HG02840 (cell line): ENCODE measurements at regions not wholly inside any gene's neighbourhood (a gene's known extent, or its start where the extent isn't known, plus 50 kb on each side); places are given as distances from the start of the nearest gene placed in this dataset.
"Not testable (repeated sequence)": the region's sequence is repeated elsewhere in the genome, so short reads cannot be mapped to it uniquely, and the experiment has no call there.

Experiments
- ATAC-seq: cut with Tn5 transposase; IDR thresholded peaks from one replicate; pipeline ENCODE4 v1.9.1; 2021; ENCODE audit warnings: mild to moderate bottlenecking, moderate library complexity, moderate number of reproducible peaks; ENCODE audit not compliant: unreplicated experiment, low FRiP score

DNA sequence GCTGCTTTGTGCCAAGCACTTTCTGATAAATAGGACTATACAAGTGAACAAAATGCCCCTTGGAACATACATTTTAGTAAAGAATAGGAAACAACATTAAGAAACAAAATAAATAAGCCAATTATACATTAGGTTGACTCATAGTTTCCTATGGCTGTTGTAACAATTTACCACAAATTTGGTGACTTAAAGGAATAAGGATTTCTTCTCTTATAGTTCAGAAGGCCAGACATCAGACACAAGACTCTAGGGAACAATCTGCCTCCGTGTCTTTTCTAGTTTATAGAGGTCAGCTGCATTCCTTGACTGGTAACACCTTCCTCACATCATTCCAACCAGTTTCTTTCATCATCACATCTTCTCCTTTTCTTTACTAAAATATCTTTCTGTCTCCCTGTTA is 235.9 kb upstream of the PCDH18 start:
- ATAC-seq = no peak

DNA sequence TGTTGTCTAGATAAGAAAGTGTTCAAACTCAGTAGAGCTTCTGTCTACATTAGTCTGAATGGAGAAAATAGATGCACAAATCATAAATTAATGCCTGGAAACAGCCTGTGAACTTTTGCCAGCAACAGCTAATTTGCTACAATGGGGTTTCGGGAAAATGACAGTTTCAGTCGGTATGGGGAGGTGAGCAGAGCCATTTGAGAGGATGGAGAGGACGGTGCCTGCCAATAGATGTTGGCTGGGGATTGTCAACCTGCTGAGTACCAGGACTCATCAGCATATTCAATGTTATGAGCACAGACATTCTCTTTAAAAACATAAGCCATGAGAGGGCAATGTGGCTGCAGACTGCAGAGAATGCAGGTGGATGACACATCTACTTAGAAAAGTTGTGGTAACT is 230.3 kb upstream of the PCDH18 start:
- no peak for ATAC-seq

DNA sequence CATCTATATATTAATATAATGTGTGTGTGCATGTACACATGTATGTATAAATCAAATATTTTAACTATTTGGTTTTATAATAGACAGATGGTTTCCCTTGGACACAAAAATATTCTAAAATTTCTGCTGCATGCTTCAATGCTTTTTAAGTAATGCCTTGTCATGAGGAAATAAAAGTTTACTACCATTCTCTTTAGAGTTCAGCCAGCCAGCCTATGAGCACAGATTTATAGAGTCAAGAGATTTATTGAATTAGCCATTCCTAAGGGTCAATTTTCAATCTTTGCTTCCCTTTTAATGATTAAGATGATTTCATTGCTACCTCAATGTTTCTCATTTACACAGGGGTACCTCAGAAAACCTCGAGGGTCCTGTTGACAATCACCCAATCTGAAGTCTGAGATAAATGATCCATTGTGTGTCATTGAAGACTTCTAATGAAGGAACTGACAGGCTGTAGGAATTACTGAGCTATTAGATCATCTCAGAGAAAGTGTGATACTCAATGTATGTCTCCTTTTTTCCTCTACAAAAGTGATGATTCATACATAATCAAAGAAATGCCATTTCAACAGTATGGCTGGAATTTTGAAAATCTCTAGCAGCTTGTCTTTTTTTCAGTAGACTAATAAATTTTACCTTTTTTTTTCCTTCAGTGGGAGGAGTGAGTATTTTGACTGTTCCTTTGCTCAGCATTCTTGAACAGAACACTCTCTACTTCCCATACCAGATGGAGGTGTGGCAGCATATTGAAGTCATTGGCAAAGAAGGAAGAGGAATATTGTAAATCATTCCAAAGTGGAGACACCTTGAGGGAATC is 222.6 kb upstream of the PCDH18 start:
- ATAC-seq = no peak

DNA sequence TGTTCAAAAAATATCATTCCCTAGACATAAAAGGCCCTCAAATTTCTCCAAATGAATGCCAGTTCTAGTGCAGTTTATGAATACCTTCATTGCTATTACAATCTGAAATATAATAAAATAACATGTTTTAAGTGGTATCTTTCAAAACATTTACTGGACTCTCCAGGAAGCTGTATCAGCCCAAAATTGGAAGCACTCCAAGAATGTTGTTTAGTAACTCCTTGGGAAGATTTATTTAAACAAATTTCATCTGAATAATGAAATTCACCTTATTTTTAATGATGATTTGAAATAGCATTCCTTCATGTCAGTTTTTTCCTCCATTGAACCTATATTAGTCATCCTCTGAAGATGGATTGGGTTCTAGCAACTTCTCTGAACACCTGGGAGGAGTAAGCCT is 217.2 kb upstream of the PCDH18 start:
- no peak for ATAC-seq

DNA sequence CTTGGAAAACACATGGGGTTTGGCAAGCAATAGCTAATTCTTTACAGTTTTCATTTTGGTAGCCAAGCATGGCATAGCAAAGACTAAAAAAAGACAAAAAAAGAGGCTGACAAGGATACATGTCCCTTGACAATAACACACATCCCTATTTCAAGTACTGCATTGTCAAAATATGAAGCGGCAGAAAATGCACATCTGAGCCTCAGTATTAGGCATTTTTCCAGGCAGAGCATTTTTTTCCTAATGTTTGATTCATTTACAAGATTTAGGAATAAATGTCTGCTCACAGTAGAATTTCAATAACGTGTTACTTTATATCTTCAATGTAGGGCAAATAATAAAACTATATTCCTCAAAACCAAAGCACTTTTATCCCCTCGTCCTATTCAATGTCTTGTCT is 216.3 kb upstream of the PCDH18 start:
- no peak for ATAC-seq

DNA sequence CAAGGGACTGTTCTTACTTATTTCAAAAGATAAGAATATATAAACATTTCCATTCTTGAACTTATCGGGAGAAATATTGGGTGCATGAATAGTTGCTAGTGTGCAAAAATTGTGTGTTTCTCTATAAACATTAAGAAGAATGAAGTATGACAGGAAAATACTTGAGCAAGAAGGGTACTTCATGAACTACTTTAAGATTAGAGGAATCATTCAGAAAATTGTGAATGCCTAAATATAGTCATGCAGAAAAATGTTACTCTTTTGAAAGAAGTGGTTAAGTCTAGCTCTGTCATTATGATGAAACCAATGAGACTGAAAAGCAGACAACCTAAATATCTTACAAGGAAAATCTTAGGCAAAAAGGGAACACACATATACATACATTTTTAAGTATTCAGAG is 207.8 kb upstream of the PCDH18 start:
- ATAC-seq = no peak

DNA sequence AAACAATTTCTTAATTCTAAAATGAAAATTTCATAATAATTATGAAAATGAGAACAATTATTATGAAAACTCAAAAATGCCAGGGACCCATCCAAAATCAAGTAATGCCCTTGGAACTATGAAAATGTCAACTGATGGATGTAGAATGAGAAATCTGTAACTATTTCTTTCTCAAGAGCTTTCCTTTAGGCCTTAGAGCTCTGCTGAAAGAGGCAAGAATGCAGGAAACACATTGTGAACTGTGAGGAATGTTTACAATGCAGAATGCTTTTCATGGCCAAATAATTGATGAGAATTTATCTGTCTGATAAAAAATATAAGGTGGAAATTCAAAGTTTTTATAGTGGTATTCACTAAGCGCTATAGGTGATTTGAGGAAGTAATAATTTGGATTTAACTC is 207.1 kb upstream of the PCDH18 start:
- ATAC-seq = no peak

DNA sequence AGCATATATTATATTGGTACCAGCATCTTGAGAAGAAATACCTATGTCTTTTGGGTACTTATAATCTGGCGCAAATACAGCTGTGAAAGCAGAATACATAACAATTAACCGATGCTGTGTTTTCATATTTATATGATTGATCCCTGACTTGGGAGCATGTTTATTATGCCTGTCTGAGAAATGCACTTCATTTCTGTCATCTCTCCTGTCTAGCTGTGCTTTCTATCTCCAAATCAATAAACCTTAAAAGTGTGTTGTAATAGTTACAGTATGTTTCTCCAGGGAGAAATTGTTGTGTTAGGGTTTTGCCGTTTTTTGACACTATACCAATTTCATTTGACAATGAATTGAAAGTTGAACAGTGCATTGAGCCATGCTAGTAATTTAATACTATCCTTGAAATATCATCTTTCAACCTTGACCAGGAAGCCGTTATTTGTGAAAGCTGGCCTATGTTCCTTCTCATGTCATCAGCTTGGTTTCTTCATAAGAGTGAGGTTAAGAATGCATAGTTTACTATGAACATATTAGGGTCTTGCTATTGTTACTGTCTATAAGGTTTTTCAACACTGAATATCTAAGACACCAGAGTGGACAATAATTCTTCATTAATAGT is 206.2 kb upstream of the PCDH18 start:
- ATAC-seq = no peak

DNA sequence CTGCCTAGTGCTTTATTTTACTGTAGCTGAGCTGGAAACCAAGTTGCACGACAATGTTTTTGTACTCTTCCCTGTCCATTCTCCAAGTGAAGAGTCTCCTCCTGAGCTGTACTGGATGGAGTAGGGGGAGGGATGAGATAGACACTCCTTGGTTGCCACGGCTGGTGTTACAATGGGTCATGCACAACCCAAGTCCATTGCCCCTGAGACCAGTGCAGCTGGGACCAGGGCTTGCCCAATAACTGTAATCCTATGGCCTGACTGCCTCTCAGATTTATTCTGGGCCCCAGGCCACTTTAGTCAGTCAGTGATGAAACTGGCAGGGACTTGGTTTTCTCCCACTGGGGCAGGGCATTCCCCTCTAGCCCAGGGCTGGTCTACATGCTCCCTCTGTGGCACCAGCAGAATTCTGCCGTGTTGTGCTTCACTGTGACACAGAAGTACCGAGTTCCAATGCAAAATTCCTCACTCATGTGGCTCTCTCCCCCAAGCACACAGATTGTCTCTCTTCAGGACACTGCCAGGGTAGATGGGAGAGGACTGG is 203.3 kb upstream of the PCDH18 start:
- no peak for ATAC-seq

DNA sequence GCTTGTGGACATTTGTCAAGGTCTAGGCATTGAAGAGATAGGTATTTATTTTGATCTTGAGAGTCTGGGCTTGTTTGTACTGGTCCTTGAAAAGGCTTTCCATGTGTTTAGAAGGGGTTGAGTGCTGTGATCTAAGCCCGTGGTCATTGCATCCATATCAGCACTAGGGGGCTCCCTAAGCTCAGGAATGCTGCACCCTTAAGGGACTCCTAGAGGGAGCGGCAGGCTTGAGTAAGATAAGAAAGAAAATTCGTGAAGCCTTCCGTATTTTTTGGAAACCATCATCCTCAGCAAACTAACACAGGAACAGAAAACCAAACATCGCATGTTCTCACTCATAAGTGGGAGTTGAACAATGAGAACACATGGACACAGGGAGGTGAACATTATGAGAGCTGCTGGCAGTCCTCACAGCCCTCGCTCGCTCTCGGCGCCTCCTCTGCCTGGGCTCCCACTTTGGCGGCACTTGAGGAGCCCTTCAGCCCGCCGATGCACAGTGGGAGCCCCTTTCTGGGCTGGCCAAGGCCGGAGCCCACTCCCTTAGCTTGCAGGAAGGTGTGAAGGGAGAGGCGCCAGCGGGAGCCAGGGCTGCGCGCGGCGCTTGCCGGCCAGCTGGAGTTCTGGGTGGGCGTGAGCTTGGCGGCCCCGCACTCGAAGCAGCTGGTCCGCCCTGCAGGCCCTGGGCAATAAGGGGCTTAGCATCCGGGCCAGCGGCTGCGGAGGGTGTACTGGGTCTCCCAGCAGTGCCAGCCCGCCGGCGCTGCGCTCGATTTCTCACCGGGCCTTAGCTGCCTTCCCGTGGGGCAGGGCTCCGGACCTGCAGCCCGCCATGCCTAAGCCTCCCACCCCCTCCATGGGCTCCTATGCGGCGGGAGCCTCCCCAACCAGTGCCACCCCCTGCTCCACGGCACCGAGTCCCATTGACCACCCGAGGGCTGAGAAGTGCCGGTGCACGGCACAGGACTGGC is 201.2 kb upstream of the PCDH18 start:
- ATAC-seq = not testable (repeated sequence)

DNA sequence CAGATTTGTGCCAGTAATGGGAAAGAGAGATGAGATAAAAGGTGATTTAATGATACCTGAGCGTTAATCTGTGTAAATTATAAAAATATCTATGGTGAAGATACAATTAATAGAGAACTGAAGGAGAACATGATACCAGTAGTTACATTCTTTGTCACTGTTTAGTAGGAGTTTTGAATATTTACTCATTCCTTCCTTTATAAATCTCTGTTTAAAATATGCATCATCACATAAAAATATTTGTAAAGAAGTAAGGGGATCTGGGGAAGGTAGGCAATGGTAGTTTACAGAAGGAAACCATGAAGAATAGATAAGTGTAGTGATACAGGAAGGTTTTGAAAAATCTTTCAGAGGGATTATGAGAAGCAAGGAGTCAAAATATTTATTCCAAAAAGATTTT is 190.6 kb upstream of the PCDH18 start:
- no peak for ATAC-seq

DNA sequence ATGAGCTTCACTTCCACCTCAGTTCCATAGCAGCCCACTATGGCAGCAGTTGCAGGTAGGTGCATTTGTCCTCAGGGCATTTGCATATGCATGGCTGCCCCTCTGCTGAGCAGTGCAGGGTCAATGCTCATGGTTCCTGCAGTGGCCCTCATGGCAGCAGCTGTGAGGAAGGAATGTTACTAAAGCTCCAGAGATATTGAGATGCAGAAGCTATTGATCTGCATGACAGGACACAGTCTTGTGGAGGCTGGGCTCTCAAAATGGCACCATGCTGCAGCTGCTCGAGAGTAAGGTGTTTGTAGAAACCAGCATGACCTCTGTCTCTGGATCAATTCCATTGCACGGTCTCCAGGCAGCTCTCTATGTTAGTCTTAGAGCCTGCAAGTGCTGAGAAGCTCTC is 179.2 kb upstream of the PCDH18 start:
- ATAC-seq = no peak

DNA sequence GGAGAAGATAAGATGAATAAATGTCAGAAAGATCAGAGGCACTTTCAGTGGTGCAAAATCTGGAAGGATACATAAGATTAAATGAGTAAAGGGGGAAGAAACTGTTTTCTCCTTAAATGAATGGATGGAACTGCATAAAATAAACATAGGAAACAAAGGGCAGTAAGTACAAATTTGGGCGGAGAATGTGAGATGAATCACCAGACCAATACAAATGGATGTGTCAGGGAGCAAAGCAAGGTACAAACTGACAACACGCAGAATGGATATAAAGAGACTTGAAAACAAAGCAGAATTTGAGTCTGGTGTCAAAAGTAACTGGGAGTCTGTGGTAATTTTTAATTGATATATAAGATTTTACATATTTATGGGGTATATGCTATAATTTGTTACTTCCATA is 175.3 kb upstream of the PCDH18 start:
- no peak for ATAC-seq

DNA sequence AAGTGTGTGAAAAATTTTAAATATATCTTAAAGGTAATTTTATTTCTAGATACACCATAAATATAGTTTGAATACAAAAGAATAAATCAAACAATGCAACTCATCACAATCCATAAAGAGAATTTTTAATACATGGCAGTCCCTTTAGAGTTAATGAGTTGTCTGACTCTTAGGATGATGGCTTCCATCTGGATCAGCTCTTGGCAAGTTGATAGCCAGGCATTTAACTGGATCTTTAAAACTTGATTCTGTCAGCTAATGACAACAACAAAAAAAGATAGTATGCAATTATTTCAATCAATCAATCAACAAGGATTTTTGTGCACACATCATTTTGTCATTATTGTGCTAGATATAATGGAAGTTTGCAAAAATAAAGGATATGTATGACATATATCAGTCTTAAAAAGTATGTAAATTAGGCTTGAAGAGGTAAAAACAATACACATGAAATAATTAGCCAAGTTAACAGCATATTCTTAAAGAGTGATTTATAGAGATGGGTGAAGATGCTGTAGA is 174.9 kb upstream of the PCDH18 start:
- ATAC-seq = no peak

DNA sequence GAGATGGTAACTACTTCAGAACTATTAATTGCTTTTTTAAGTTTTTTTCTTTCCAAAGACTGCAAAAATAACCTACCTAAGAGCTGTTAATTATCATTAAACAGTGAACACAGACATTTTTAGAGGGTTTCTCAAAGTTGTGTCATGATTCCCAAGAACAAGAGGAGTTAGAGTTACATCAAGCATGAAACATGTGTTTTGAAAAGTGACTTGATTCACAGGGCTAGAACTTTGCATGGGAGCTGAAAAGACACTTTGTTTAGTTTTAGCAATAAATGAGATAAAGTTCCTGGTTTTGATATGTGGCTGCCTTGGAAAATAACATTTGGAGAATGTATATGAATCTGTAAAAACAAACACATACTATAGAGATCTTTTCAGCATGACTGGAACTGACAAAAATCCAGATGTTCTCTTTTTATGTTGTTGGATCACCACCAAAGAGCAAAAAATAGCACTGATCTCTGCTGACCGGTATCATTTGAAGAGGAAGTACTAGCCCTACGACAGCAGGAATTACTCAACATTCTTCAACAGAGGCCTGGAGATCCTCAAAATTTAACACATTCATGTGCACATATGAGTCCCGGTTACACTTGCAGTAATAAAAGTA is 173.0 kb upstream of the PCDH18 start:
- ATAC-seq = no peak

DNA sequence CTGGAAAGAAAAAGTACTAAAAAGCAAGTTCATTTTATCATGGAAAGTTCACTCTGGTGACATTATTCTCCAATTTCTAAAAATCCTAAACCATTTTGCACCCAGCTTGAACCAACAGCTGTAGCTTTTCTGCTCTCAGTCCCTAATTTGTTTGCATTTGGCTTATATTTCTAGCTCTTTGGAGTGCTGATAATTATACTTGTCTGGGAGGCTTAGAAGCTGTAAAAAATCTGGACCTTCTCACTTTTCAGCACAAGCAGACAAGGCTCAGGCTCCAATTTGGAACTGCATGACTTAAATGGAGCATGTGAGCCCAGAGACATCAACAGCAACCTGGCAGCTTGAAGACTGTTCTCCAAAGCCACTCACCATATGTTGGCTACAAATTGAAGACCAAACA is 170.9 kb upstream of the PCDH18 start:
- no peak for ATAC-seq

DNA sequence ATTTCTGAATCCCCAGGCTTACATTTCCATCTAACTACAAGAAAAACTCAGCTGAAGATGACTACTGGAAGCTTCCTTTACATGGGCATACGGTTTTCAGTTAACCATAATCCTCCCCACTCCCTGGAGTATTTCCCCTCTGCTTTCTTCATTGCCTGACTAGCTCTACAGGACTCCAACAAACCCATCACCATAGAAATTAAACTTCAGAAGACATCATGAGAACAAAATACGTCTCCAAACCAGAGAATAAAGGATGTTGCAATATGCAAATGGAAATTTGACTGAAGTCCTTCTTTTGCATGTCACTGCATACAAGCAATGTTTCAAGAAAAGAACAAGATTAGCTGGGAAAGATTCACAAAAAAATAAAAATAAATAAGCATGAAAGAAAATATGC is 170.2 kb upstream of the PCDH18 start:
- no peak for ATAC-seq

DNA sequence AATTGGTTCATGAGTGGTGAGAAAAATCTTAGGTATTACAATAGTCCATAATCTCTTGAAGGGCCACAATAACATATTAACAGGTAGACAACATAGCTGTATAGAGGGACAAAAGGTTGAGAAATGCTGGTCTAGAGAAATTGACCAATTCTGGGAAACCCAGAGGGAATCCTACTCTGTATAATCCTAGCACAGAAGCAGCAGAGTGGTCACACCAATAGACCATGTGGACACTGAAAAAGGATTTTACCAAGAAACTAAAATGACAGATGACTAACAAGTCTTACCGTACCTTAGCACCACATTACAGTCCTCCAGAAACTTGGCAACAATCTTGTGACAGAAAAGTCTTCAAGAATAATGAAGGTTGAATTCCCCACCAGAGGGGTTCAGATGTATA is 169.1 kb upstream of the PCDH18 start:
- ATAC-seq = no peak

DNA sequence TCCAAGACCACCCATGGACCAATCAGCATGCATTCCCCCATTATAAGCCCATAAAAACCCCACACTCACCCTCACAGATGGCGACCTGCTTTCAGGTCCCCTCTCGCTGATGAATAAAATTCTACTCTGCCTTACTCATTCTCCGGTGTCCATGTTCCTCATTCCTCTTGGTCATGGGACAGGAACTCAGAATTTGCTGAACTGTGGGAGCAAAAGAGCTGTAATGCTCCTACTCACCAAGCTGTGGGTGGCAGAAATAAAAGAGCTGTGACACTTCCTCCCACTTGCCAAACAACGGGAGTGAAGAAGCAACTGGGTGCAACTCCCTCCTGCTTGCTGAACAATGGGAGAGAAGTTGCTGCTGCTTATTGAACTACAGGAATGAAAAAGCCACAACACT is 168.5 kb upstream of the PCDH18 start:
- ATAC-seq = no peak

DNA sequence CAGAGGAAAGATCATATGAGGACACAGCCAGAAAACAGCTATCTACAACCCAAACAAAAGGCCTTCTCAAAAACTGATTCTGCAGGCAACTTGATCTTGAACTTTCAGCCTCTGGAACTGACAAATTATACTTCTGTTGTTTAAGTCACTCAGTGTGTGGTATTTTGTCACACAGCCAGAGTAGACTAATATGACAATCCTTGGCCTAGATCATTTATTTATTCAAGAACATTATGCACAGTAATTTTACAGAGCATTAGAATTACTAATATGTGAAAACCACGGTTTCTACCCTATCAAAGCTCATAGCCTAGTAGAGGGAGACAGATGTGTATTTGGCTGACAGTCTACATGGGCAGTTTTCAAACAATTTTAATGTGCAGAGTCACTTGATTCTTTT is 167.8 kb upstream of the PCDH18 start:
- no peak for ATAC-seq
